ENCODE measurements at regions not wholly inside any gene's neighbourhood (a gene's known extent, or its start where the extent isn't known, plus 50 kb on each side); places are given as distances from the start of the nearest gene placed in this dataset.

GRCh38 chr10:110442746-110443145 is 55.0 kb upstream of the DUSP5 start:
- no peak for DNase-seq

- DNase-seq, result no peak
Observed at GRCh38 chr10:110443239-110444003, 54.3 kb upstream of the DUSP5 start.

- peak; percentile 64 for DNase-seq
Observed at GRCh38 chr10:110444004-110444337, 53.7 kb upstream of the DUSP5 start.

GRCh38 chr10:110445871-110446270 is 51.8 kb upstream of the DUSP5 start:
- no peak for DNase-seq

- DNase-seq, result no peak
Observed at GRCh38 chr10:110446277-110446676, 51.4 kb upstream of the DUSP5 start.

GRCh38 chr10:110446954-110447608 is 50.6 kb upstream of the DUSP5 start:
- DNase-seq, result peak; percentile 75

GRCh38 chr10:110447886-110448285 is 49.8 kb upstream of the DUSP5 start:
- DNase-seq, result peak; percentile 23

Measured in NCI-H446 treated with DMSO at 0.1 percent for 48 hours (cell line).